HuH-7.5 (cell line): ENCODE measurements at regions not wholly inside any gene's neighbourhood (a gene's known extent, or its start where the extent isn't known, plus 50 kb on each side); places are given as distances from the start of the nearest gene placed in this dataset.

ENCODE experiments used
- DNase-seq: peaks from one replicate; pipeline ENCODE4 v3.0.0; 2011; ENCODE audit warnings: low spot score

GRCh38 chr2:45177870-45178269 is 168.6 kb upstream of the SIX2 start:
- no peak for DNase-seq

- no peak for DNase-seq
These were observed 167.1 kb upstream of the SIX2 start for GRCh38 chr2:45176390-45176789.

- no peak for DNase-seq
These were observed 164.3 kb upstream of the SIX2 start for GRCh38 chr2:45173513-45173912.

- no peak for DNase-seq
These were observed 163.6 kb upstream of the SIX2 start for GRCh38 chr2:45172760-45173392.

- DNase-seq, result no peak
These were observed 162.9 kb upstream of the SIX2 start for GRCh38 chr2:45172142-45172541.

- no peak for DNase-seq
These were observed 161.9 kb upstream of the SIX2 start for GRCh38 chr2:45171136-45171501.

- DNase-seq, result peak; percentile 28
These were observed 161.2 kb upstream of the SIX2 start for GRCh38 chr2:45170191-45171135.

GRCh38 chr2:45169339-45170190 is 160.3 kb upstream of the SIX2 start:
- peak; percentile 60 for DNase-seq

GRCh38 chr2:45168711-45169338 is 159.6 kb upstream of the SIX2 start:
- peak; percentile 65 for DNase-seq

- DNase-seq, result no peak
These were observed 158.8 kb upstream of the SIX2 start for GRCh38 chr2:45167920-45168629.

GRCh38 chr2:45166229-45166890 is 157.1 kb upstream of the SIX2 start:
- DNase-seq, result no peak

GRCh38 chr2:45162711-45163110 is 153.5 kb upstream of the SIX2 start:
- DNase-seq, result no peak

- DNase-seq, result no peak
These were observed 147.4 kb upstream of the SIX2 start for GRCh38 chr2:45156605-45157004.

GRCh38 chr2:45154606-45155155 is 145.4 kb upstream of the SIX2 start:
- DNase-seq, result no peak

- DNase-seq, result no peak
These were observed 144.9 kb upstream of the SIX2 start for GRCh38 chr2:45154144-45154543.

GRCh38 chr2:45153121-45153520 is 143.9 kb upstream of the SIX2 start:
- DNase-seq, result no peak

- DNase-seq, result no peak
These were observed 143.4 kb upstream of the SIX2 start for GRCh38 chr2:45152691-45153090.

- no peak for DNase-seq
These were observed 136.0 kb upstream of the SIX2 start for GRCh38 chr2:45145073-45145899.
